AML-193 (cell line): ENCODE measurements at regions not wholly inside any gene's neighbourhood (a gene's known extent, or its start where the extent isn't known, plus 50 kb on each side); places are given as distances from the start of the nearest gene placed in this dataset.
A peak's percentile ranks its signal among the peaks of the same experiment; 100 is the strongest.
"Not testable (repeated sequence)": the region's sequence is repeated elsewhere in the genome, so short reads cannot be mapped to it uniquely, and the experiment has no call there.

Experiments used
- DNase-seq, 2 experiments: peaks; one replicate each; lab custom pipeline; 2025; lab: John Stamatoyannopoulos, UW

DNA sequence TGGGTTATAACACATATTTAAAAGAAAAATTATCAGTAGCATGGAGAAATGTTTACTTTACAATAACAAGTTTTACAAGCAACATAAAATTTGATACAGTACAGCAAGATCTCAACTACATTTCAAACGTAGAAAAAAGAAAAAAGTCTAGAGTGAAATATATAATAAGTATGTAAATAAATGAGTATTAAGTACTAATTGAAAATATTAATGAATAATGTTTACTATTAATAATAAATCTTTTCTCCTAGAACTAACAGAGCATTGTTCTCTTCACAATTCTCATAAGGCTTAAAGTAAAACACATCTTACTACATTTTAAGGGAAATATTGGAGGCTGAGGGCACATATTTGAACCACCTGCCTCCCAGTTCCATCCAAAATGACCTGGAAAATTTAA lies 72.1 kb downstream of the TMEM212 start:
- DNase-seq = no peak

DNA sequence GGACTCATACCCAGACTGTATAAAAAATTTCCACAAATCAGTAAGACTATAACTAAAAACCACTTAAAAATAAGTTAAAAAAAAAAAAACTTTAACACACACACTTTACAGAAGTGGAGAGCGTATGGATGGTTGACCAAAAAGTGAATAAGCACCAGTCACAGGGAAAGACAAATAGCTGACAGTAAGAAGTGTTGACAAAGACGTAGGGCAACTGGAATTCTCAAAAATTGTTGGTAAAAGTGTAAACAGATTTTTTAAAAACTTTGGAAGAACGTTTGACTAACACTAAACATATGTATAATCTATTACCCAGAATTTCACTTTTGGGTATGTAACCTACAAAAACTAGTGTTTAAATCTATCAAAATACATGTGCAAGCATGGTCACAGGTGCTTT lies 73.7 kb downstream of the TMEM212 start:
- no peak for DNase-seq

DNA sequence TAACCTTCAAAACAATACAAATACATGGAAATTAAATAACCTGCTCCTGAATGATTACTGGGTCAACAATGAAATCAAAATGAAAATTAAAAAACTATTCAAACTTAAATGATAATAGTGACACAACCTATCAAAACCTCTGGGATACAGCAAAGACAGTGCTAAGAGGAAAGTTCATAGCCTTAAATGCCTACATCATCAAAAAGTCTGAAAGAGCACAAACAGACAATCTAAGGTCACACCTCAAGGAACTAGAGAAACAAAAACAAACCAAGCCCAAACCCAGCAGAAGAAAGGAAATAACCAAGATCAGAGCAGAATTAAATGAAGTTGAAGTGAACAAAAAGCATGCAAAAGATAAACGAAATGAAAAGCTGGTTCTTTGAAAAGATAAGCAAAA lies 79.5 kb downstream of the TMEM212 start:
- DNase-seq = not testable (repeated sequence)

DNA sequence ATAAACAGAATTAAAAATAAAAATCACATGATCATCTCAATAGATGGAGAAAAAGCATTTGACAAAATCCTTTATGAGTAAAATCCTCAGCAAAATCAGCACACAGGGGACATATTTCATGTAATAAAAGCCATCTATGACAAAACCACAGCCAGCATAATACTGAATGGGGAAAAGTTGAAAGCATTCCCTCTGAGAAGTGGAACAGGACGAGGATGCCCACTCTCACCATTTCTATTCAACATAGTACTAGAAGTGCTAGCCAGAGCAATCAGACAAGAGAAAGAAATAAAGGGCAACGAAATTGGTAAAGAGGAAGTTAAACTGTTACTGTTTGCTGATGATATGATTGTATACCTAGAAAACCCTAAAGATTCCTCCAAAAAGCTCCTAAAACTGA lies 80.5 kb downstream of the TMEM212 start:
- not testable (repeated sequence) for DNase-seq

DNA sequence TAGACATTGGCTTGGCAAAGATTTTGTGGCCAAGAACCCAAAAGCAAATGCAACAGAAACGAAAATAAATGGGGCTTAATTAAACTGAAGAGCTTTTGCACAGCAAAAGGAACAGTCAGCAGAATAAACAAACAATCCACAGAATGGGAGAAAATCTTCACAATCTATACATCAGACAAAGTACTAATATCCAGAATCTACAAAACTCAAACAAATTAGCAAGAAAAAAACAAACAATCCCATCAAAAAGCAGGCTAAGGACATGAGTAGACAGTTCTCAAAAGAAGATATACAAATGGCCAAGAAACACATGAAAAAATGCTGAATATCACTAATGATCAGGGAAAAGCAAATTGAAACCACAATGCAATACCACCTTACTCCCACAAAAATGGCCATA lies 81.7 kb downstream of the TMEM212 start:
- not testable (repeated sequence) for DNase-seq

DNA sequence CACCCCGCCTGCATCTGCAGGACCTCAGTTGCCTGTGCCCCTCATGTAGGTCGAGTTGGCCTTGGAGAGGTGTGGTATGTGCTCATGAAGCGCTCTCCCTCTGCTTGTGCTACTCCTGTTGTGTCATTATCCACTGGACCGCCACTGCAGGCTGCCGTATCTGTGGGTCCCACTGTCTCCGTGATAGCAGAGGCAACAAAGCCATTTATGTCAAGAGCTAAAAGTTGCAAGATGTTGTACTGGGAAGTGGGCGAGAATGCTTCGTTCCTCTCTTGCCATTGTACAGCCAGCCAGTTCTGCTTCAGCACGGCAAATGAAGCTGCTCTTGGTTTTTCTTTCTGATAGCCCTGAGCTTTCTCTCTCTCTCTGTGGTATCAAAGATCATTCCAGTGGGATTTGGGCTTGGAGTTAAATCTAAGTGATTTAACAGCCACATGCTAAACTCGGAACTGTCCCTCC lies 89.0 kb downstream of the TMEM212 start:
- no peak for DNase-seq

DNA sequence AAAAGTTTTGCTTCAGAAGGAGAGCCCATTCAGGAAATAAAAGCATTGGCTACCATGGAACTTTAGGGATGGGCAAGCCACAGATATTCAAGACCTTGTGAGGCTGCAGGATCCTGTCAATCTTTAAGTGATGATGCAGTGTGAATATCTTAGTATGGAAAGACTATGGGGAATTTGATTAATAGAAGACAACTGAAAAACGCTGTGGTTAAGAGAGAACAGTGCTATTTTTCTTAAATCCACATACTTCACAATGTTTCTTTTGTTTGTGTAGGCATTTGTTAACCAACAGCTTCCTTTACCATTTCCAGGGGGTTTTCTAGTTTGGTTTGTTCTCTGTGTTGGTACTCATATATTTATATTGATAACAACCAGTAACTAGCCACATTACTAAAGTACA lies 90.3 kb downstream of the TMEM212 start:
- no peak for DNase-seq

DNA sequence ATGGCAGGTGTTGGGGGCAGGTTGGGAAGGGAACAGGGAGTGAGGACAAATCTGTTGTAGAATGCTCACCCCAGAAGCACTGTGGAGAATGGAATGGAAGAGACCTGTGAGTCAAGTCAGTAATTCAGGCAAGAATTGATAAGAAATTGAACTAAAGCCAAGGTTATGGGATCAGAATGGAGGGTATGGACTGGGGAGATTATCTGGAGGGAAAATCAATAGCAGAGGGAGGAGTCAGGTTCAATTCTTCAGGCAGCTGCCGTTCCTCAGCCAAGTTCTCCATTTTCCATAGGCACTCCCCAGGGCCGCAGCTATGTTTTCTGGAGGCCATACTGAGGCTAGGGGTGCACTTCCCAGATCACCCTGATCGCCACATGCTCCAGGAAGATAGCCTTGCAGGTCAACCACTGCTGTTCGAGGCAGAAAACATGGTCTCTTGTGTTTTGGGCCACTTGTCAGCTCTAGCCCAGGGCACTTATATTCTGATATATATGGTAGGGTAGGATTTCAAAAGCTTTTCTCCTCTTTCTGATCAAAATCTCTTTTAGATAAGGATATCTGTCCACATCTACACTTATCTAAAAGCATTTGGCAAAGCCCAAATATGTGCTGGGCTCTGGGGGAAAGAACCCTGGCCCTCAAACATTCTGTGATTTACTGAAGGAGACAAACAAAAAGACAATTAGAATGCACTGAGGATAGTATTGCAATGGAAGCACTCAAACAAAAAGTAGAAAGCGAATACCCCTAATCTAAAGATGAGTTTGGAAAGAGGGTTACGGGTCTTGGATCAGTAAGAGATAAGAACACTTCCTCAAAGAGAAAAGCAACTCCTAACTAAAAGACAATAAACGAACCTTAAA lies 92.3 kb downstream of the TMEM212 start:
- DNase-seq = no peak

DNA sequence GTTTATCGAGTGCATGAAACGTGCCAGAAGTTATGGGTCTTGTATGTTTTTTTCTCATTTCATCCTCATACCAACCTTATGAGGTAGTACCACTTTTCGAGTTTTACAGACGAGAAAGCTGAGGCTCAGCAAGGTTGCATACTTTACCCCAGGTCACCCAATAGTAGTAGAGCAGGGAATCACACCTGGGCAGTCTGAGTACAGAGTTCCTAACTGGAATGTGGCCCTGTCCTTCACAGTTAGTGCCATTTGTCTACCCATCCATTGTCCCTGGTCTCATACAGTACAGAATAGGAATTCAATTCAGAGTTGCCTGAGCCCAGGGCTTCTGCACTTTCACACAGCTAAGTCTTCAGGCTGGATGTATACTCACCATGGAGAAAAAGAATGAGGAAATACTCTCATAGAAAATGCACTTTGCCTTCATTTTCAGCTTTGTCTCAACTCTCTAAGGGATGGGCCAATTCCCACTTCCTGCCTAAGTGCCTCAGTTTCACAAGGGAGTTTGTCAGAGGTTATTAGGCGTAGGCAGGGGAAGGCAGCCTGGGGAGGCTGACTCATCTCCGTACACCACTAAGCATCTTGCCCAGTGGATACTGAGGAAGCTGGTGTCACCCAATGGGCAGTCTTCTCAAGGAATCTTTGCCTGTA lies 93.2 kb downstream of the TMEM212 start:
- peak in 1 of 2 experiments; percentile 16 for DNase-seq

DNA sequence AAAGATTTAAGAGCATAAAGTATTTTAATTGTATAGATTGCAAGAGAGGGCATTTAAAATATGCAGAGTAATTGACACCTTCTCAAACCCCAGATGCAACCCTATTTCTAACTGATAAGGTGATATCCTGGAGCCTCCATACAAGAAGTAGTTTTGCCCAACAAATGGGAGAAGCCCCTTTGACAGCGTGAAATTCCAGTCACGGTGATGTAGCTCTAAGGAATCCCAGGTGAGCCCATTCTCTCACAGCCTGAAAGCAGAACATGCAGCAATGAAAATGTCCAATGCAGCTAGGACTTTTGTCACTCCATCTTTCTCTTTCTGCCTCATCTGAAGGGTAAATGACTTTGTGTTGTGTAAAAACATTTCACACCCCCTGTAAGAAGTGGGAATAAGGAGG lies 96.4 kb downstream of the TMEM212 start:
- no peak for DNase-seq

DNA sequence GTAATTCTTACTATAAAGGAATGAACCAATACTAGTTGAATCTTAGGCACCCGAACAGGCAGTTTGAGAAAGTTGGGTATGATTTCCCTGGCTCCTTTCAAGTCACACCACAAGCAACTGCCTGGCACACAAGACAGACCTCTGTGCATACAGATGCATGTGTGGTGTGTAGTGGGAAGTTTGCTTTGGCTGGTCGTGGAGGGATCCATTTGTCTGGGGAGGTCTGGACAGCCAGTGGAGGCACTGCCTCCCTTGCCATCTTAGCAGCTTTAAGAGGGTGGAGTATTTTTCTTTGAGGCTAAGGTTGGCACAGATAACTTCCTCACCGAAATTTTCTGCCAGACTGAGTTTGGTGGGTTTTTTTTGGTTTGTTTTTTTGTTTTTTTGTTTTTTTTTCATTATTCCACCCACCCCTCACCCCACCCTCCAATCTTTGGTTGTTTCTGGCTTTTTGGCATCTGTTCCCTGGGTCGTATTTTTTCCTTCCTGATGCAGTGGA lies 97.1 kb downstream of the TMEM212 start:
- no peak for DNase-seq

DNA sequence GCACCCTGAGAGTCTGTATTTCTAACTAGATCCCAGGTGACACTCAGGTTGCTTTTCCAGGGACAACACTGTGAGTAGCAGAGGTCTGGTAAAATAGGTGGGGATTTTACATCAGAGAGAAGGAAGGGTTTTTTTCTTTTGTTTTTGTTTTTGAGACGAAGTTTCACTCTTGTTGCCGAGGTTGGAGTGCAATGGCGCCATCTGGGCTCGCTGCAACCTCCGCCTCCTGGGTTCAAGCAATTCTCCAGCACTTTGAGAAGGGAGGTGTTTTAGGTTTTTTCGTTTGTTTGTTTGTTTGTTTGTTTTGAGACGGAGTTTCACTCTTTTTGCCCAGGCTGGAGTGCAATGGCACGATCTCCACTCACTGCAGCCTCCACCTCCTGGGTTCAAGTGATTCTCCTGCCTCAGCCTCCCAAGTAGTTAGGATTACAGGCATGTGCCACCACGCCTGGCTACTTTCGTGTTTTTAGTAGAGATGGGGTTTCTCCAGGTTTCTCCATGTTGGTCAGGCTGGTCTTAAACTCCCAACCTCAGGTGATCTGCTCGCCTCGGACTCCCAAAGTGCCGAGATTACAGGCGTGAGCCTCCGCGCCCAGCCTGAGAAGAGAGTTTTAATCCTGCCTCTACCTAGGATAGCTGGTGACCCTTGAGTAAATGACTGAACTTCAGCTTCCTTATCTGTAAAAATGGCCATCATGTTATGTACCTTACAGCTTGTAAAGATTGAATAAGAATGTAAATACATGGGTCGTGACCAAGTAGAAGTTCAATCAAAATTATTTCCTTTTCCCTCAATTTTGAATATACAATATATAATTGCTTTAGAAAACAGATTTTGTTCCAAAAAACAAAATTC lies 95.9 kb upstream of the FNDC3B start:
- no peak for DNase-seq

DNA sequence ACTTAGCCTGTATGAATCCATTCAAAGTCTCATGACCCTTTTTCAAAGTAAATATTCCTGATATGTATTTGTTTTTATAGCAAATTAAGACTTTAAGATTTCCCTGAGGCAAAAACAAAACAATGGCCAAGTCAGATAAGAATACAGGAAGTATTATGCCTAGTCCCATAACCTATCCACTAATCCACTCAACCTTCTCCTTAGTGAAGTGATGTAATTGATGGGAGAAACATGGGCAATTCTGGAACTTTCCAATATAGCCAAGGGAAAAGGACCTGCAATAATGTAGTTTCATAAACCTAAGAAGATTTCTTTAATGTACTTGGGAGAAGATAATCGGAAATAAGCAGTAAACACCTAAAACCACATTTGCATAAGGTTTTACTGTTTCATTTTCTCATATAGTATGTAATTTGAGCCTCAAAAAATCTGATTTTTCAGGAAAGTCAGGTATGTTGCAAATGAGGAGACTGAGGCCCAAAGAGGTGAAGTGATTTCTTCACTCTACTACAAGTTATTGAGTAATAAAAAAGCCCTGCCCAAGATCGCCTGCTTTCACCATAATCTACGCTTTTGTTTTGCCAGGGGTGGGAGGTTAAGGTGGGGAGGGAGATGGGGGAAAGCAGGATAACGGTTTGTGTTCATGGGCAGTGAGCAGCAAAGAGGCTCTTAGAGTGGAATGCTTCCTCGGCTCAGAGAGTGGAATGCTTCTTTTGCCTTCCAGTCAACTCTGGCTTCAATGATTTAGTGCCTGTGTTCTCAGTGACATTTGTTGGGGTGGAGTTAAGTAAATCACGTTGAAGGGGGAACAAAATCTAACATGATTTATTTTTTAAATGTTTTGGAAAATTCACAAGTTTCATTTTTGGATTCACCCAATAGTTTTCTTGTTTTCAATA lies 95.0 kb upstream of the FNDC3B start:
- DNase-seq = no peak

DNA sequence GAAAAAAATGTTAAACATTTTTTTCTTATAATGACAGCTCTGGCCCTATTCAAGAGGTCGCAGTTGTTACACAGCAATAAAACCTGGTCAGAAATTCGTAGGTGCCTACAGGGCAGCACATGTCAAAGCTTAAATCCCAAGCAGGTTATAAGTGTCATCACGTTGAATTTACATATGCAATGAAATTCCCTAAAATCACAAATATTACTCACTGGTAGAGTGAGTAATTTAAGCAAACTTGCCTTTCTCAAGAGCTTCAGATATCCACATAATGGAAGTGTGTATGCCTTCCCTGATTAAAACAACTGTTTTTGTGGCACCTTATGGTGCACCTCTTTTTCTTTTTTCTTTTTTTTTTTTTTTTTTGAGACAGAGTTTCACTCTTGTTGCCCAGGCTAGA lies 90.7 kb upstream of the FNDC3B start:
- DNase-seq = no peak

DNA sequence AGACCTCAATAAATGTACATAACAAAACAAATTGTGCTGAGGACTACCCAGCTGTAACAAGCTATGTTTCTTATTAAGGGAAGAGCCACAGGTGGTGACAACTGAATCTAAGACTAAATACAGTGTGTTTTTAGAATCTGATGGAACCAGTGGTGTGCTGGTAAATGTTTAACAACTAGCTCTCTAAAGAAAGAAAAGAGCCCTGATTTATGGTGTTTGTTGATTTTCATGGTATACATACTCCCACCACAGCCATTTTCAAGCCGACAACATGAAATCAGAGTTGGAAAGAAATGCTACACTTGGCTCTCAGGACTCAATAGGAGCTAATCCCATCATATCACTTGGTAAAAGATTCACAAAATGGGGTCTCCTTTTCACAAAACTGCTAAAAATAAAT lies 89.8 kb upstream of the FNDC3B start:
- DNase-seq = no peak

DNA sequence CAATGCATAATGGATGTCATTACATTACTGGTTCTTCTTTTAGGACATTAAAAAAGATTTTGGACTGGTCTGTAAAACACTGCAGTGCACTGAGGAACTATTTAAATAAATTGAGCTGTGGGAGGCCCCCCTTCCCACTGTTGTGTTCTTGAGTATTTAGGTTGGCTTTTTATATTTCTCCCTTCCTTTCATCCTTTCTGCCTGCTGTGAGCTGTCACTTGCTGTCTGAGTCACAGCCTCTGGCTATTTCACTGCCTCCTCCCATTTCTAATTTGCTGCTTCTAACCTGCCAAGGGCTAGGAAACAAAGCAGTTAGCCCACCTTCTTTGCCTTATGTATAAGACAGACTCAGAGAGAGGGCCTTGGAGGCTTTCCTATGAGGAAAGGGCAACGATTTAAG lies 89.0 kb upstream of the FNDC3B start:
- DNase-seq = no peak

DNA sequence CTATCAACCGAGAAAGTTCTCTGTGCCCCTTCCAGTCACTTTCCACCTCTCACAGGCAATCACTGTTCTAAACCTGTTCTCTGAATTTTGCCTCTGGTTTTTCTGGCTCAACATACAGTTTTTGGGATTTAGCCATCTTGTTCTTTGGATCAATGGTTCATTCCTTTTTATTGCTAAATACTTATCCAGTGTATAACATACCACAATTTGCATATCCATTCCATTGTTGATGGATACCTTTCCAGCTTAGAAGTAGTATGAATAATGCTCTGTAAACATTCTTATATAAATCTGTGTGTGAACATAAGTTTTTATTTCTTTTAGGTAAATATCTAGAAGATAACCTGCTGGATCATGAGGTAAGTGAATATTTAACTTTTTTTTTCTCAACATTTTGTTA lies 87.8 kb upstream of the FNDC3B start:
- no peak for DNase-seq

DNA sequence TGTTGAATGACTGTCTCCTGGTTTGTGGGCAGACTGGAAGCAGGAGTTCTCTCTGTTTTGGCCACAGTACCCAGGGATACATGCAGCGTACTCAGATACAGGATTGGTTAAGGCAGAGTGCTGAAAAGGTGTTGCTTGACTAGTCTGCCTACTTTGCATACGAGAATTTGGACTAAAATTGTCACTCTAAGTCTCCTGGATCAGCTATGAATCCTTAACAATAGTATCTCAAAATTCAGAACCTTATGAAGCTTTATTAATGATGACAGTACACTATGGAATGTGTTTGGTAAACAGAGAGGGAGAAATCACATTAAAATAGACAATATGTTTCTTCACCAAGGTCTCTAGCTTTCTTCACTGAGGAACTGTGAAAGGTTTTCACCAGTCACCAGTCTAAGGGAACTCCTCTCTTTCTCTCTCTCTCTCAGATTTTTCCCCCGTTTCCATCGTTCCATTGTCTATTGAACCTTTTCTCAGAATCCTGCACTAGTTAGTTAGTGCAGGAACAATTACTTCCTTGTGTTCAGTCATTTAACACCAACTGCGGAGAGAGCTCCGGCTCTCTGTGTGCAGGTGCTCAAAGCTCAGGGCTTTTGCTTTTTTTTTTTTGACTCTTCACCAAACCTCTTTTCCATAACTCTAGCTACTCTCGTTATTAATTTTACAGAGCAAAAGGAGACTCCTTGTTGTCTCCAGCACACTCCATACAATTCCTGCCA lies 85.9 kb upstream of the FNDC3B start:
- no peak for DNase-seq

DNA sequence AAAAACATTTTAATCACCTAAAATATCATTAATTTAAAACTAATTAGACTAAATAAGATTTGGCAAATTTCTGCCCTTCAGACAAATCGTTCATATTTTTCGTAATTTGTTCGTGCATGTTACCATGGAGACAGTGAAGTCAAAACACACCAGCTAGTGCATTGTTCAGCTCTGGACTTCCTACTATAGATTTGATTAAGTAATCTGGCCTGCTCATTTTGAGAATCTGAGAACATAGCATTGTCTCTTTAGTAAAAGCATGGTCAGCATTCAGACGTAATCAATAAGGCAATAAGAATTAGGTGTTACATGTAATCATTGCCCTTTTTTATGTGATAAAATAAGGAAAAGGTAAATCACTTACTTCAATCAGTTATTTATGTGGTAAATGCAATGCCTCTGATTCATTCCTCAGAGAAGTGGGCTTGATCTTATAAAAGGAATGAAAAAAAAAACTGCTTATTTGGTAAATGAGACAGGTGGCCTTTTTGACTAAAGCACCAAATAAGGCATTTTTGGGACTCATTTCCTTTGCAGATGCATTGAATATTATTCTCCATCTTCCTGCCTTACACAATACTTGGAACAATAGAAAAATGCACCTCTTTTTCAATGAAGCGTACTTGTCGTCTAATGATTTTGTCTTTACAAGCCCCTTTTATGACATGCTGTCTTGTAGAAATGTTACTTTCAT lies 84.5 kb upstream of the FNDC3B start:
- no peak for DNase-seq

DNA sequence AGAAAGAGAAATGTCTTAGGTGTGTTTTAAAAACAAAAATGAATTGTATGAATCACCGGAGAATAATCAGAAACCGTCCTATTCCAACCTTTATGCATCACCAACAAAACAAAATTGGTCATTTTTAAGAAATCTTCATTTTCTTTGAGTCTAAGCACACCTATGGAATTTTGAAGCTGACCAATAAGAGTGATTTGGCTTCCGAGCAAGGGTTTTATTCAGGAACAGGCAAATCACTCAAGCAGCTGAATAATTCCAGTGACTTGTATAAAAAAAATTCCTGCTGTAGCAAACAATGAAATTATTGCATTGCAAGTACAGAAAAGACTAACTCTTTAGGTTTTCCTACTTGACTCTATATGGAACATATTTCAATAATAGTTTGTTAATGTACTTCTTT lies 83.8 kb upstream of the FNDC3B start:
- DNase-seq = no peak
